Superior temporal gyrus (tissue), 1 donor: ENCODE measurements at regions not wholly inside any gene's neighbourhood (a gene's known extent, or its start where the extent isn't known, plus 50 kb on each side); places are given as distances from the start of the nearest gene placed in this dataset.

Experiments used
- DNase-seq: peaks from one replicate; pipeline ENCODE4 v3.0.0-alpha.2; 2016; ENCODE audit errors: extremely low spot score

- no peak for DNase-seq
Observed at GRCh38 chr3:170730071-170730812, 139.8 kb downstream of the RPL22L1 start.

DNA sequence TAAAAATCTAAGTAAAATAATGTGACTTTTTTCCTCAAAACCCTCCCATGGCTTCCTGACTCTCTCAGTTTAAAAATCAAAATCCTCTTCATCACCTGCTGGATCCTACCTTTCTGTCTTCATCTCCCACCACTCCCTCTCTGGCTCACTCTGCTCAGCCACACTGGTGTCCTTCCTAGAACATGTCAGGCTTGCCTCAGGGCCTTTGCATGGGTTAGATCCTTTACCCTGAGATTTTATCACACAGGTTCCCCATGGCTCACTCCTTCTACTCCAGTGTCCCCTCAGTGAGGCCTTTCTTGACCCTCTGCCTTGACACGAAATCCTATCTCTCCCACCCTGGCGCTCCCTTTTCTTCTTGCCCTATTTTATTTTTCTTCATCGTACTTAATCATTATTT is 141.8 kb downstream of the RPL22L1 start:
- no peak for DNase-seq

DNA sequence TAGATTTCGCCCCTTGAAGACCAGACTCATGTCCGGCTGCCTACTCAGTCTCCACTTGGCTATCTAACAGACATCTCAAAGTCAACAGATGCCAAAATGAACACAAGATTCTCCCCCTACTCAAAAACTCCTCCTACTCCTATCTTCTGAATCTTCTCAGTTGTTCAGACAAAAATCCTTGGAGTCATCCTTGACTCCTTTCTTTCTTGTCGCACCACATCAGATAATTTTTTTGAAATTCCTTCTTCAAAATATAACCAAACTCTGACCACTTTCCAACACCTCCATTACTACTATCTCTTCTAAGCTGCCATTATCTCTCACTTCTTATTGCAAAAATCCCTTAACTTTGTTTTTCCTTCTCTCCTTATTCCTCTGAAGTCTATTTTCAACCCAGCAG is 141.9 kb upstream of the SLC7A14 start:
- no peak for DNase-seq

GRCh38 chr3:170726976-170727661 is 141.2 kb upstream of the SLC7A14 start:
- DNase-seq: no peak

- no peak for DNase-seq
Observed at GRCh38 chr3:170725285-170725731, 139.4 kb upstream of the SLC7A14 start.

GRCh38 chr3:170724599-170725280 is 138.9 kb upstream of the SLC7A14 start:
- no peak for DNase-seq

GRCh38 chr3:170723241-170723640 is 137.4 kb upstream of the SLC7A14 start:
- DNase-seq: no peak

DNA sequence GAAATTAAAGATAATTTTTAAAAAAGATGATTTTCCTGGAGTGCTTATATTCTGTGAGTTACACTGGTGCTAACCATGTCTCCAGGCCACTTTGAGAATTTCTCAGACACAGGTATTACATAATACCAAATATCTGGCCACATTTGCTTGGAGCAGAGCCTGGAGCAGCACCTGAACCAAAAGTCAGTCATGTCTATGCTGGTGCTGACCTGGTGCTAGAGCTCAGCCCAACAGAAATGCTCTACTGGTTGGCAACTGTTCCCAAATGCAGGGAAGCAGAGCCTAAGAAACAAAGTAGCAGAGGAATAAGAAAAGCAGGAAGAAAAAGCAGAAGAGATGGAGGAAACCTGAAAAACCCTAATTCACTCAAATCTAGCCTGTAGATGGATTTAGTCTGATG is 135.7 kb upstream of the SLC7A14 start:
- no peak for DNase-seq

GRCh38 chr3:170719300-170719699 is 133.4 kb upstream of the SLC7A14 start:
- DNase-seq: no peak

- no peak for DNase-seq
Observed at GRCh38 chr3:170718848-170719247, 133.0 kb upstream of the SLC7A14 start.

DNA sequence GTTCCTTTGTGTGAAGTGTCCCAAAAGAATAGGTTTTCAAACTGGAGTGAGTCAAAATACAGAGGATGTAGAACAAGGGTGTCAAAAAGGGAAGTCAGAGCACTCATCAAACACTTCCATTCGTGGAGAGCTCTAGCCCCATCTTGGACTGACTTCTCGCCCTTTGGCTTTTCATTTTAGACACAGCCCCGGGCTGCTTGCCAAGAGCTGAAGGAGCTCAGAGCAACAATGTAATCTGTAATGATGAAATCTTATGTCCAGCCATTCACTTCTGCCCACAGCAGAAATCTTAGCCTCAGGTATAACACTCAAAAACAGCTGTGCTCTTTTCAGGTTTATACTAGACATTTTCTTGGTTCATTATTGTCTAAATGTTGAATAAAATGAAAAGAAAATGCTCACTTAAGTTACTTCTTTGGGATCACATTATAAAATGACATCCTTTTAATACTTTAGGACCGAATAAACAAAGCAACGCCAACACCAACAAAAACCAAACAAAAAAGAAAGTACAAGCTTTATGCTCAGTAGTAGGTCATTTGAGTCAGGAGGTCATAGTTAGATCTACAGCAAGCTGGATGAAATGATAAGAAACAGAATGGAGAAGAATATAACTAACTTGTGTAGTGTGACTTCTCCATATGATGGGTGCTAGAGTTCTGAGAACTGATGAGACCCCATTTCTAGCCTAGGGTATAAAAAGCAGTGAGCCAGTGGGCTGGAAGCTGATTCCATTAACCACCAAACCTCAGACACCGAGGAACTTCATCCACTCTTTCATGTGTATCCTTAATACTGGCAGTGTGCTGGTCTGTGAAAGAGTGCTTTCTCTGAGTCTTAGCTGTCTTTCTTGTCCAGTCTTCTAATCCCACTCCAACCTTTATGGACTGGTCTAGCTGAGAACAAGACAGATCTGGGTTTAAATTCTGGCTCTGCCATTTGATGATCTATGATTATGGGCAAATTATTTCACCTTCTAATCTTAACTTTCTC is 131.8 kb upstream of the SLC7A14 start:
- DNase-seq: no peak

DNA sequence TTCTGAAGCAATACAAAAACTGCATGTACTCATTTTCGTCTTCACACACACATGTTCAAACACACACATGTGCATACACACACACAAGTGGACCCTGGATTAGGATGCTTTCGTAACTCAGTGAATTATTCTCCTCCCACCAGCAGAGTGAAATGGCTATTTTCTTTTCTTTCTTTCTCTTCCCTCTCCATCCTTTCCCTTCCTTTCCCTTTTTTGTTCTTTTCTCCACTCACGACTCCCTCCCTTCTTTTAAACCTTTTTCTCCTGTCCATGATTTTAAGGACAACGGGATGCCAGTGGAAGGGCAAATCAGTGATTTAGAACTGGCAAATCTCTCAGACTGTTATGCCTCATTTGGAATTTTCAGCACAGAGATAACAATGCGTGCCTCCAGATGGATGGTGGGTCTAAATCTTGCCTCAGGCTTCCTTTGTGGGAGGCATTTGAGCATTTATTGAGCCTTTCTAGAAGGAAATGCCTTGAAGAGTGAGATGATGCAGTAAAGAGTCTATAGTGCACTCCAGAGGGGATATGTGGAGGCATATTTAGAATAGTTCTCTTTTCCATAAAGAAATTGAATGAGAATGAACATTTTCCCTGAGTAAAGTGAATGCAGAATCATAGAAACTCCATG is 130.4 kb upstream of the SLC7A14 start:
- no peak for DNase-seq

DNA sequence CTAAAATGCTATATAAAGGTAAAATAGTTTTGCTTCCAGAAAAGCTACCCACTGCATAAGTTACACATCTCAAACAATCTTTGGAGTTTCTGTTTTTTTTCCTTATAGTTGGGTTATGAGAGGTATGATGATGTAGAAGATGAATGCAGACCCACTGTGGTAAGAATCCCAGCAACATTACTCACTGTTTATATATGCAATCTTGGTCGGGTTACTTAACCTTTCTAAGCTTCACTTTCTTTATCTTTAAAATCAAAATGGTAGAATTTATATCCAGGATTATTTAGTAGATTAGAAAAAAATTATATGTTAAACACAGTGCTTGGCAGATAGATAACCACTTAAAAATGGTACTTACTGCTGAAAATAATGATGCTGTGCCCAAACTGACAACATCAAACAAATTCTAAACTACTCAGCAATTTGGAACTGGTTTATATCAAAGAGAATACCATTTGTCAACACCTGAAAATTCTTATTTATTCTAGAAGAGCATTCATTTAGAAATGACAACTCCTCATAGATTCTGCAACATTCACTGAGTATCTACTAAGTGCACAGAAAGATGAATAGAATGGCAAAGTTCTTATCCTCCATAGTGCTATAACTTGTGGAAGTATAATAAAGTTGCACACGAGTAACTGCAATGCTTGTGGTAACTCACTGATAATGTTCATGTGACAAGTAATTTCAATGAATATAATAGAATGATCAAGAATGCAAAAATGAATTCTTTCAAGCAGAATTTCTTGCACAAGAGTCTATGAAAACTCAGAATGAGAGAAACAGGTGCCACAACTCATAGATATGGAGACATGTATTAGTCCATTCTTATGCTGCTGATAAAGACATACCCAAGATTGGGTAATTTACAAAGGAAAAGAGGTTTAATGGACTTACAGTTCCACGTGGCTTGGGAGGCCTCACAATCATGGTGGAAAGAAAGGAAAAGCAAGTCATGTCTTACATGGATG is 129.0 kb upstream of the SLC7A14 start:
- DNase-seq: no peak

DNA sequence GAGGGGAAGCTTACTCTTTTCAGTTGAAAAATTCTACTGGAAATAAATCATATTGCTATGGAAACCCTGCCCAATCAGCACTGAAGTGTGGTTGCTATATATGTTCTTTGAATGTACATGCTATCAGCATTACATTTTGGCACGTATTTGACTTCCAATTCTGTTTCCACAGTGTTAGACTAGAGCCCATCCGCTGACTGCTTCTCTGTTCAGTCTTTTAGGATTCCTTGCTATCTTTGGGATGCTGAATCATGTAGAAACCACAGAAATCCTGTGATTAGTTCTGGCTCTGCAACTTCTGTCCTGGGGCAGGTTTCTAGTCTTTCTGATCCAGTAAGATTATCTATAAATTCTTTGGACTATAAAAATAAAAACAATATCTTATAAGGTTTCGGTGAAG is 128.2 kb upstream of the SLC7A14 start:
- no peak for DNase-seq

DNA sequence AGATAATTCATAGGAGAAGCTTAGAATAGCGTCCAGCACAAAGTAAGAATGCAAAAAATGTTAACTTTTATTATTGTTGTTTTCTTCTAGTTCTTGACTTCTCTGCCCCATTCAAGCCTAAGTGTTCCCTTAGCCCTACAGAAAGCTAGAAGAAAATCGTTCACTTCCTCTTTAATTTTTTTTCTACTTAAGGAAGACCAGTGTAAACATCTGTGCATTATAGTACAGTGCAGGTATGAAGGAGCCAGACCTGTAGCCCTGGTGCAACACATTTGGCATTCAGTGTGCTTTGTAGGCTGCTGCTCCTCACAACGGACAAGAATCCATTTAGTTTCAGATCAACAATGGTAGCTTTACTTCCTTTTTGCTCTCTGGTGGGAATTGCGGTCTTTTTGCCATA is 127.8 kb upstream of the SLC7A14 start:
- DNase-seq: no peak

- DNase-seq: no peak
Observed at GRCh38 chr3:170712798-170713197, 126.9 kb upstream of the SLC7A14 start.

- DNase-seq: no peak
Observed at GRCh38 chr3:170712336-170712735, 126.5 kb upstream of the SLC7A14 start.

DNA sequence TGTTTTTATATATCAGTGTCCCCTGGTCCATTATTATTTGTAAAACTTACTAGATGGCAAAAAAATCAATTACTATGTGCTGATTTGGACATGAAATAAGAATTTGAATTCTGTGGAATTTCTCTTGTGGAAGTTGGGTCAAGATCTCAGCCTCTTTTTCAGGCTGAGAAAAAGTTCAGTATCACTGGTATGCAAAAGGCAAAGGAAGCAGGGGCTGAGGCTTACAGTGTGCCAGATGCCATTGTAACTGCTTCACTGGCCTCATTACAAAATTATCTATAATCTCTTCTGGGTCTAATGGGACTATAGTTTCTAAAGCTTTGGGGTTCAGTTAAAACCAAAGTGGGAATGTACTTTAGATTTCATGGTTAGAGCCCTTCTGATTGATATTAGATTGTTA is 125.9 kb upstream of the SLC7A14 start:
- no peak for DNase-seq

GRCh38 chr3:170709046-170709445 is 123.2 kb upstream of the SLC7A14 start:
- DNase-seq: no peak

GRCh38 chr3:170707899-170708298 is 122.0 kb upstream of the SLC7A14 start:
- DNase-seq: no peak
